Activated B cell treated with CpG ODN at 0.5 μM for 24 hours (primary cell): ENCODE measurements at regions not wholly inside any gene's neighbourhood (a gene's known extent, or its start where the extent isn't known, plus 50 kb on each side); places are given as distances from the start of the nearest gene placed in this dataset.

Experiments
- ATAC-seq: fragments of 200-7000 bp; cut with Tn5 transposase; one replicate; pipeline ENCODE4 v1.10.0; 2021; ENCODE audit warnings: low read depth, mild to moderate bottlenecking, moderate library complexity
- CTCF ChIA-PET: fragments of 350-600 bp; sonication (Branson Sonifier 250); formaldehyde crosslinking; loops from one replicate; lab custom pipeline; 2021; ENCODE audit warnings: antibody characterized with exemption; lab: Charles Lee
- POLR2A ChIA-PET: fragments of 350-600 bp; sonication (Branson Sonifier 250); formaldehyde crosslinking; loops from one replicate; lab custom pipeline; 2021; ENCODE audit warnings: antibody characterized with exemption; lab: Charles Lee
- DNase-seq: peaks from one replicate; pipeline ENCODE4 v3.0.0; 2022
- H3K27ac Mint-ChIP-seq: one replicate; pipeline ENCODE4 v1.8.0; 2020; ENCODE audit warnings: mixed read lengths
- H3K27me3 Mint-ChIP-seq: one replicate; pipeline ENCODE4 v1.8.0; 2021; ENCODE audit warnings: mixed read lengths
- H3K36me3 Mint-ChIP-seq: one replicate; pipeline ENCODE4 v1.8.0; 2021; ENCODE audit warnings: low read depth, mixed read lengths
- H3K4me1 Mint-ChIP-seq: one replicate; pipeline ENCODE4 v1.8.0; 2021; ENCODE audit warnings: mixed read lengths
- H3K4me3 Mint-ChIP-seq: one replicate; pipeline ENCODE4 v1.8.0; 2020; ENCODE audit warnings: mild to moderate bottlenecking, mixed read lengths
- H3K9me3 Mint-ChIP-seq: one replicate; pipeline ENCODE4 v1.8.0; 2020; ENCODE audit warnings: mixed read lengths
- CTCF ChIP-seq: fragments of 200-600 bp; IDR thresholded peaks from one replicate; pipeline ENCODE4 v1.8.0; 2022; ENCODE audit warnings: antibody characterized with exemption, mild to moderate bottlenecking
- intact Hi-C: fragments of 100-400 bp; cut with micrococcal nuclease; formaldehyde crosslinking; loops from one replicate; pipeline ENCODE4 v1.15.1; 2024

GRCh38 chr18:78764544-78764943, 215.1 kb upstream of the SALL3 start:
- no peak for TF ChIP-seq CTCF
- ATAC-seq (no peak), DNase-seq (no peak)
- ChIA-PET CTCF (no interaction called here), POLR2A (no interaction called here)
- no peaks in the 10 kb centered on the region for H3K4me1 Mint-ChIP-seq
- intact Hi-C loops = no loop called here
- no peak overlapping the region for H3K4me3 Mint-ChIP-seq
- H3K27ac Mint-ChIP-seq = no peak overlapping the region
- H3K9me3 Mint-ChIP-seq = peaks cover 6% of the 10 kb centered on the region
- no peaks in the 10 kb centered on the region for H3K36me3 Mint-ChIP-seq
- no peaks in the 10 kb centered on the region for H3K27me3 Mint-ChIP-seq

DNA sequence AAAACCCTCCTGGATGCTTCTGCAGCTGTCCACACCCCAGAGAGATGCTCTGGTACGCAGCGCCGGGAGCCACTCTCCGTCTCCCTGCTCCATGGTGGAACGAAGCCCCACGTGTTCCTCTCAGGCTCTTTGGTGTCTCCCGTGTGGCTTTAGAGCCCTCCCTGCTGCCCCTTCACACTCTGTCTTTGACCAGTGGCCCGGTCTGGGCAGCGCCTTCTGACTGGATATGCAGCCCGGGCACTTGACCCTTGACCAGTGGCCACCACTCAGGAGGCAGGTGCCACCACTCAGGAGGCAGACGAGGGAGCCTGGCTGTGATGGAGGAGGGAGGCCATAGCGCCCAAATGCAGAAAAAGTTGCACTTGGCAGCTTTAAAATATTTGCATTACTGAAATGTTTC, 214.5 kb upstream of the SALL3 start:
- H3K27ac Mint-ChIP-seq = no peak overlapping the region
- H3K9me3 Mint-ChIP-seq = peaks cover 6% of the 10 kb centered on the region
- no peaks in the 10 kb centered on the region for H3K27me3 Mint-ChIP-seq
- intact Hi-C loops = no loop called here
- ChIA-PET POLR2A (no interaction called here), CTCF (no interaction called here)
- H3K4me1 Mint-ChIP-seq = no peaks in the 10 kb centered on the region
- no peak for ATAC-seq
- H3K4me3 Mint-ChIP-seq = no peak overlapping the region
- no peak for TF ChIP-seq CTCF
- no peaks in the 10 kb centered on the region for H3K36me3 Mint-ChIP-seq
- no peak for DNase-seq

- Mint-ChIP-seq H3K4me1 (no peaks in the 10 kb centered on the region), H3K27me3 (no peaks in the 10 kb centered on the region), H3K36me3 (no peaks in the 10 kb centered on the region), H3K9me3 (peaks cover 6% of the 10 kb centered on the region), H3K4me3 (no peak overlapping the region), H3K27ac (no peak overlapping the region)
- DNase-seq (no peak), ATAC-seq (no peak)
- intact Hi-C loops = no loop called here
- ChIA-PET CTCF (no interaction called here), POLR2A (no interaction called here)
- TF ChIP-seq CTCF = no peak
Measured at GRCh38 chr18:78765637-78766281, 213.9 kb upstream of the SALL3 start.

- Mint-ChIP-seq H3K9me3 (peaks cover 6% of the 10 kb centered on the region), H3K27ac (no peak overlapping the region), H3K27me3 (no peaks in the 10 kb centered on the region), H3K4me1 (no peaks in the 10 kb centered on the region), H3K4me3 (no peak overlapping the region), H3K36me3 (no peaks in the 10 kb centered on the region)
- TF ChIP-seq CTCF = no peak
- CTCF ChIA-PET = no interaction called here
- no peak for ATAC-seq
- POLR2A ChIA-PET = no interaction called here
- intact Hi-C loops = no loop called here
- DNase-seq = no peak
Measured at GRCh38 chr18:78766651-78767533, 212.7 kb upstream of the SALL3 start.

DNA sequence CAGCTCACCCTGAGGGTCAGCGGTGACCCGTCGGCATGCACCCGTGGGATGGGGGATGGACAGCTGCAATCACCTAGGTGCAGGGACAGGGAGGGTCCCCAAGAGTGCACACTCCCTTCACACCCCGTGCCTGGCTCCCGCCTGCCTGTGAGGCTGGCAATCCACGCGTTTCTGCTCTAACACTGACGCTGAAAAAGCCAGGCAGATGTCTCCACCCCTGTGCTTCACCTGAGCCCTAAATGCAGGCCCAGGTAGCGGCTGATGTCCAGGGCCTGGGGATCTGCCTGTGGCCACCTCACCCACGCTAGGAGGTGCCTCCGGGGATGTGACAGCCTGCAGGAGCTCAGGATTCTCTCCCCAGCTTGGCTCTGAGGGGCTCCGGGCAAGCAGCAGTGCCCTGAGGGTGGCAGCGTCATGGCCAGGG, 212.0 kb upstream of the SALL3 start:
- TF ChIP-seq CTCF = no peak
- Mint-ChIP-seq H3K4me1 (no peaks in the 10 kb centered on the region), H3K36me3 (no peaks in the 10 kb centered on the region), H3K27ac (no peak overlapping the region), H3K9me3 (peaks cover 6% of the 10 kb centered on the region), H3K27me3 (no peaks in the 10 kb centered on the region), H3K4me3 (no peak overlapping the region)
- DNase-seq (no peak), ATAC-seq (no peak)
- intact Hi-C loops = no loop called here
- ChIA-PET CTCF (no interaction called here), POLR2A (no interaction called here)
